Lower leg skin (tissue), 4 donors: ENCODE measurements at regions not wholly inside any gene's neighbourhood (a gene's known extent, or its start where the extent isn't known, plus 50 kb on each side); places are given as distances from the start of the nearest gene placed in this dataset.
"Not testable (repeated sequence)": the region's sequence is repeated elsewhere in the genome, so short reads cannot be mapped to it uniquely, and the experiment has no call there.

Source experiments
- DNase-seq, 2 donors: peaks; one replicate each; pipeline ENCODE4 v3.0.0-alpha.2; 2019; ENCODE audit warnings: low spot score in 2 of 2
- H3K4me3 ChIP-seq: fragments of 200-600 bp; sonication (generic); 2 replicates; pipeline ENCODE4 v1.5.1; 2017; ENCODE audit warnings: mild to moderate bottlenecking, low read depth; ENCODE audit not compliant: poor library complexity, severe bottlenecking
- CTCF ChIP-seq, 3 donors: fragments of 450-650 bp; IDR thresholded peaks; one replicate each; pipeline ENCODE4 v1.5.1; 2016; ENCODE audit warnings: antibody characterized with exemption in 3 of 3, mild to moderate bottlenecking in 3 of 3, moderate library complexity in 2 of 3
- POLR2A ChIP-seq, 2 donors: fragments of 450-650 bp; IDR thresholded peaks; one replicate each; pipeline ENCODE4 v1.6.1; 2016 to 2017; ENCODE audit warnings: antibody characterized with exemption in 2 of 2, mild to moderate bottlenecking in 1 of 2, moderate library complexity in 1 of 2
- WGBS, 2 donors: methylation state at CpG; one replicate each; pipeline ENCODE4 v1.1.5; 2018; 5-methylcytosine and 5-hydroxymethylcytosine counted together
- intact Hi-C: fragments of 100-400 bp; cut with DNase I; formaldehyde crosslinking; loops from one replicate; pipeline ENCODE4 v1.15.0; 2023; ENCODE audit warnings: low total_unique reads

GRCh38 chr21:15298306-15298705 lies 233.5 kb upstream of the NRIP1 start:
- DNase-seq = no peak
- WGBS, 2 donors = 78 to 79% methylated on average over 4 of the region's 4 CpGs
- intact Hi-C loops = no loop called here
- no peak overlapping the region for H3K4me3 ChIP-seq
- TF ChIP-seq POLR2A (IDR thresholded peaks at IDR 0.05) (no peak), CTCF (IDR thresholded peaks at IDR 0.05) (no peak)

GRCh38 chr21:15298755-15299154 lies 234.0 kb upstream of the NRIP1 start:
- H3K4me3 ChIP-seq, DNase-seq, intact Hi-C loops: not testable (repeated sequence)
- WGBS, 2 donors = 85 to 89% methylated on average over 8 of the region's 8 CpGs

- intact Hi-C loops = no loop called here
- no peak for DNase-seq
- WGBS, 2 donors = 40 to 61% methylated on average over 2 of the region's 2 CpGs
- H3K4me3 ChIP-seq = no peak overlapping the region
- TF ChIP-seq CTCF (IDR thresholded peaks at IDR 0.05) (no peak), POLR2A (IDR thresholded peaks at IDR 0.05) (no peak)
Observed at GRCh38 chr21:15300131-15300530, 235.3 kb upstream of the NRIP1 start.

GRCh38 chr21:15301014-15301413 lies 236.2 kb upstream of the NRIP1 start:
- no peak overlapping the region for H3K4me3 ChIP-seq
- no peak for TF ChIP-seq POLR2A (IDR thresholded peaks at IDR 0.05)
- no peak for TF ChIP-seq CTCF (IDR thresholded peaks at IDR 0.05)
- DNase-seq = peak in 1 of 2 donors; percentile 54
- WGBS, 2 donors = 45 to 48% methylated on average over 3 of the region's 3 CpGs
- intact Hi-C loops = no loop called here

- intact Hi-C loops = no loop called here
- DNase-seq = no peak
- TF ChIP-seq POLR2A (IDR thresholded peaks at IDR 0.05) (no peak), CTCF (IDR thresholded peaks at IDR 0.05) (no peak)
- H3K4me3 ChIP-seq = no peak overlapping the region
- WGBS, 2 donors = 83 to 86% methylated on average over 2 of the region's 2 CpGs
Observed at GRCh38 chr21:15301736-15302135, 236.9 kb upstream of the NRIP1 start.

- no peak overlapping the region for H3K4me3 ChIP-seq
- no peak for DNase-seq
- intact Hi-C loops = no loop called here
- TF ChIP-seq CTCF (IDR thresholded peaks at IDR 0.05) = no peak
- TF ChIP-seq POLR2A (IDR thresholded peaks at IDR 0.05) = no peak
- 89 to 90% methylated on average over 2 of the region's 2 CpGs for WGBS, 2 donors
Observed at GRCh38 chr21:15306271-15306670, 241.5 kb upstream of the NRIP1 start.
